ENCODE measurements at regions not wholly inside any gene's neighbourhood (a gene's known extent, or its start where the extent isn't known, plus 50 kb on each side); places are given as distances from the start of the nearest gene placed in this dataset.

DNA sequence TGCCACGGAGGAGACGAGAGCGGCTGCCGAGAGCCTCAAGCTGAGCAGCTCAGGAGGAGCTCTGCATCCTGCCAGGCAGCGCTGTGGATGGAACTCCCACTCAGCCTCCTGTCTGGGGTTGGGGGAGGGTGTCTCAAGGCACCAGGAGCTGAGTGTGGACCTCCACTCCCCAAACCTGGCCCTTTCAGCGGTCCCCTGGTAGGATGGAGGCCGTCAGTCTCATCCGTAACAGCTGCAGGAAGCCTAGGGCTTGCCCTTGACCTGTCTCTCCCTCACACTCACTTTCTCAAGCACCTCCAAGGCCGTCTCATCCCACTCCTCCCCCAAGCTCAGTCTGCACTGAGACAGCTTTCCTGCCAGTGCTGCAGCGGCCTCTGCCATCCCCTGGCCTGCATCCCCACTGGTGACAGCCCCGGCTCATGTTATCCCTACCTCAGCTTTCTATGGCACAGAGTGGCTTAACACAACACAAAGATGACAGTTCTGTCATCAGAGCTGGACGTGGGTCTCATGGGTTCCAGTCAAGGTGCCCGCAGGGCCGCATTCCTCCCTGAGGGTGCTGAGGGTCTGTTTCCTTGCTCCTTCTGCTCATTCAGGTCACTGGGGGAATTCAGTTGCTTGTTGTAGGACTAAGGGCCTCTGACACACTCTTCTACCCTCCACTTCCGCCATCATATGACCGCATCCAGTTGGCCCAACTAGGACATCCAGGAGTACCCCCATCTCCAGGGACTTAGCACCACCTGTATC, 341.9 kb upstream of the B3GAT1 start:
- Histone ChIP-seq H3K4me1 (replicated peaks in 1 of 4; ENCODE audit: control insufficient read depth in 3 of 4, insufficient read depth in 4 of 4, low read length in 3 of 4) (peaks cover 0 to 2% (median 0%) of the 10 kb centered on the region in 4 experiments; a peak in 1 of 7 replicates), H3K23ac (ENCODE audit: insufficient read length) (no peak overlapping the region), H3K79me2 (ENCODE audit: control insufficient read depth in 1 of 2, insufficient read depth in 2 of 2, low read length in 2 of 2) (no peaks in the 10 kb centered on the region), H3K23me2 (ENCODE audit: low read depth, low read length) (no peaks in the 10 kb centered on the region), H3K27ac (ENCODE audit: low read depth, low read length) (no peak overlapping the region), H3K79me1 (ENCODE audit: low read depth, low read length) (no peaks in the 10 kb centered on the region), H3K9me3 (ENCODE audit: insufficient read depth in 2 of 2, low read depth in 1 of 2, low read length in 1 of 2) (peaks cover 0 to under 1% of the 10 kb centered on the region in 2 experiments; a peak in 1 of 4 replicates), H3K27me3 (replicated peaks in 1 of 4; ENCODE audit: control insufficient read depth in 3 of 4, extremely low read depth in 1 of 4, insufficient read depth in 3 of 4, low read length in 3 of 4) (no peaks in the 10 kb centered on the region; a peak in 1 of 7 replicates), H3K56ac (replicated peaks; ENCODE audit: insufficient read length, low read depth, low read length) (no peak overlapping the region), H2BK20ac (ENCODE audit: low read length) (no peak overlapping the region), H3K4me3 (ENCODE audit: extremely low read depth in 1 of 4, insufficient read depth in 2 of 4, low read depth in 3 of 4, low read length in 4 of 4) (no peak overlapping the region), H3K18ac (ENCODE audit: extremely low read depth, low read length) (no peak overlapping the region), H2AFZ (ENCODE audit: low read length) (no peak overlapping the region), H2BK15ac (ENCODE audit: low read length) (no peak overlapping the region), H2BK120ac (replicated peaks; ENCODE audit: low read depth, low read length) (no peak overlapping the region), H3K14ac (ENCODE audit: insufficient read length) (no peak overlapping the region), H3K9ac (replicated peaks in 1 of 4; ENCODE audit: extremely low read depth in 1 of 4, low read depth in 3 of 4, low read length in 3 of 4) (no peak overlapping the region), H3K4me2 (ENCODE audit: insufficient read depth in 1 of 2, low read depth in 2 of 2, low read length in 2 of 2) (no peak overlapping the region), H2AK5ac (ENCODE audit: low read depth, low read length) (no peak overlapping the region), H4K5ac (ENCODE audit: insufficient read length, low read depth, low read length) (no peak overlapping the region), H2BK12ac (ENCODE audit: low read depth, low read length) (no peak overlapping the region), H4K91ac (replicated peaks; ENCODE audit: insufficient read length, low read length) (no peak overlapping the region), H3K36me3 (ENCODE audit: control insufficient read depth in 2 of 4, insufficient read depth in 4 of 4, low read length in 3 of 4) (no peaks in the 10 kb centered on the region), H2BK5ac (ENCODE audit: low read depth, low read length) (no peak overlapping the region), H4K20me1 (replicated peaks in 1 of 2; ENCODE audit: control insufficient read depth in 1 of 2, insufficient read depth in 2 of 2, low read length in 2 of 2) (no peaks in the 10 kb centered on the region), H4K8ac (ENCODE audit: extremely low read depth, insufficient read depth, low read length) (no peak overlapping the region; the same call in none of the 2 replicates), H3K4ac (replicated peaks; ENCODE audit: insufficient read length, low read depth, low read length) (no peak overlapping the region)
- ChIA-PET CTCF (ENCODE audit: partially characterized antibody) (interaction anchor here (1.1 kb wide), 1 partner anchor 178 kb away, joined by 3 read pairs; no protein-coding TSS in a partner anchor), POLR2A (ENCODE audit: partially characterized antibody) (no interaction called here)
- FAIRE-seq (no peak), DNase-seq (ENCODE audit: low read depth in 1 of 2, low spot score in 2 of 2) (no peak)
- 94% methylated on average over 16 of the region's 16 CpGs; no CpG with 5 or more reads in 1 of the 2 experiments for WGBS, 2 experiments (ENCODE audit: extremely low coverage in 1 of 2, insufficient coverage in 1 of 2, insufficient read length in 1 of 2, insufficient replicate concordance in 2 of 2, low coverage in 1 of 2, low lambda C conversion rate in 2 of 2, missing lambda C conversion rate in 1 of 2)
- TF ChIP-seq CTBP2 (IDR thresholded peaks at IDR 0.05; ENCODE audit: borderline replicate concordance, insufficient read depth, insufficient read length, low read length) (no peak), TCF12 (IDR thresholded peaks at IDR 0.05; ENCODE audit: low read depth, low read length) (no peak), ASH2L (IDR thresholded peaks at IDR 0.05; ENCODE audit: low read length) (no peak), KDM5A (IDR thresholded peaks at IDR 0.05; ENCODE audit: low read length) (no peak), BACH1 (IDR thresholded peaks at IDR 0.05; ENCODE audit: low read length) (no peak), SUZ12 (IDR thresholded peaks at IDR 0.05; ENCODE audit: low read length) (no peak), SIRT6 (IDR thresholded peaks at IDR 0.05; ENCODE audit: low read length) (no peak), GTF2F1 (IDR thresholded peaks at IDR 0.05; ENCODE audit: borderline replicate concordance, low read depth, low read length) (no peak)
- TF ChIP-seq, protein P1, sequence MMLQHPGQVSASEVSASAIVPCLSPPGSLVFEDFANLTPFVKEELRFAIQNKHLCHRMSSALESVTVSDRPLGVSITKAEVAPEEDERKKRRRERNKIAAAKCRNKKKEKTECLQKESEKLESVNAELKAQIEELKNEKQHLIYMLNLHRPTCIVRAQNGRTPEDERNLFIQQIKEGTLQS (IDR thresholded peaks at IDR 0.05; ENCODE audit: insufficient read depth, low read depth, low read length): no peak
- TF ChIP-seq, protein P2, sequence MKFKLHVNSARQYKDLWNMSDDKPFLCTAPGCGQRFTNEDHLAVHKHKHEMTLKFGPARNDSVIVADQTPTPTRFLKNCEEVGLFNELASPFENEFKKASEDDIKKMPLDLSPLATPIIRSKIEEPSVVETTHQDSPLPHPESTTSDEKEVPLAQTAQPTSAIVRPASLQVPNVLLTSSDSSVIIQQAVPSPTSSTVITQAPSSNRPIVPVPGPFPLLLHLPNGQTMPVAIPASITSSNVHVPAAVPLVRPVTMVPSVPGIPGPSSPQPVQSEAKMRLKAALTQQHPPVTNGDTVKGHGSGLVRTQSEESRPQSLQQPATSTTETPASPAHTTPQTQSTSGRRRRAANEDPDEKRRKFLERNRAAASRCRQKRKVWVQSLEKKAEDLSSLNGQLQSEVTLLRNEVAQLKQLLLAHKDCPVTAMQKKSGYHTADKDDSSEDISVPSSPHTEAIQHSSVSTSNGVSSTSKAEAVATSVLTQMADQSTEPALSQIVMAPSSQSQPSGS (IDR thresholded peaks at IDR 0.05; ENCODE audit: low read length): no peak
